ENCODE measurements at regions not wholly inside any gene's neighbourhood (a gene's known extent, or its start where the extent isn't known, plus 50 kb on each side); places are given as distances from the start of the nearest gene placed in this dataset.
"Not testable (repeated sequence)": the region's sequence is repeated elsewhere in the genome, so short reads cannot be mapped to it uniquely, and the experiment has no call there.

DNA sequence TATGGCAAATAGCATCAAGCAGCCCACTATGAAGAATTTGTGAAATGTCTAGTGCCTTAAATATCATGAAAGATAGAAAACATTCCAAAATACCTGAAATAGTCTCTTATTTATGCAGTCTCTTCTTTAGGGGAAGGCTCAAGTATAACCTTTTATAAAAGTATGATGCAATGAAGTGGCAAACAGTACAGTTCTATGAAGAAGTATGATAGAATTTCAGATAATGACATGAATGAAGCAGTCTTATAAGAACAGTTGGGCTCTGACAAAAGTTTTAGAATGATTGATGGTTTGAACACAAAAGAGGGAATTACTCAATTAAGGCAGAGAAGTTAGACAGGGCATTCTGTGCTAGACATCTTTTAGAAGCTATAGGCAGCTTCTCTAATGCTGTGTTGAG is 1791.8 kb upstream of the PIK3C3 start:
- no peak for DNase-seq (ENCODE audit: extremely low spot score)
- no peak overlapping the region for H3K27ac ChIP-seq (ENCODE audit: low read depth)
- H3K36me3 ChIP-seq (ENCODE audit: insufficient read depth), result no peaks in the 10 kb centered on the region
- no peaks in the 10 kb centered on the region for H3K4me1 ChIP-seq (ENCODE audit: insufficient read depth)
- no peak overlapping the region for H3K4me3 ChIP-seq (ENCODE audit: low read depth, low read length)

DNA sequence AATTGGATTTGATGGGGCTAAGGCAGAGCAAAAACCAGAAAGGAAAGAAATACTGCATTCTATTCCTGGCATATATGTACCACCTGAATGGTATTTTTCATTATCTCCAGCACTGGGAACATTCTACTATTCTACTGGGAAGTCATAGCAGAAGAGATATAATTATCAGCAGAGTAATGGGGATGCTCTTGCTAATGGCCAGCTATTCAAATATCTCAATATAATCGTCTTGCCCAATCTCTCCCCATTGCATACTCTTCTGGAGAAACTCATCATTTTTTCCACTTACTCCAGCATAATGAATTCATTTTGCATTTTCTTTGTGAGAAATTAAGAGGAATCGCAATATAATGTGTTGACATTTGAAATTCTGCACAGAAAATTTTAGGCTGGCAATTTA is 1794.7 kb upstream of the PIK3C3 start:
- no peaks in the 10 kb centered on the region for H3K4me1 ChIP-seq (ENCODE audit: insufficient read depth)
- no peak overlapping the region for H3K4me3 ChIP-seq (ENCODE audit: low read depth, low read length)
- 84% methylated on average over 2 of the region's 2 CpGs for WGBS
- DNase-seq (ENCODE audit: extremely low spot score), result no peak
- no peaks in the 10 kb centered on the region for H3K36me3 ChIP-seq (ENCODE audit: insufficient read depth)
- H3K27ac ChIP-seq (ENCODE audit: low read depth), result no peak overlapping the region

DNA sequence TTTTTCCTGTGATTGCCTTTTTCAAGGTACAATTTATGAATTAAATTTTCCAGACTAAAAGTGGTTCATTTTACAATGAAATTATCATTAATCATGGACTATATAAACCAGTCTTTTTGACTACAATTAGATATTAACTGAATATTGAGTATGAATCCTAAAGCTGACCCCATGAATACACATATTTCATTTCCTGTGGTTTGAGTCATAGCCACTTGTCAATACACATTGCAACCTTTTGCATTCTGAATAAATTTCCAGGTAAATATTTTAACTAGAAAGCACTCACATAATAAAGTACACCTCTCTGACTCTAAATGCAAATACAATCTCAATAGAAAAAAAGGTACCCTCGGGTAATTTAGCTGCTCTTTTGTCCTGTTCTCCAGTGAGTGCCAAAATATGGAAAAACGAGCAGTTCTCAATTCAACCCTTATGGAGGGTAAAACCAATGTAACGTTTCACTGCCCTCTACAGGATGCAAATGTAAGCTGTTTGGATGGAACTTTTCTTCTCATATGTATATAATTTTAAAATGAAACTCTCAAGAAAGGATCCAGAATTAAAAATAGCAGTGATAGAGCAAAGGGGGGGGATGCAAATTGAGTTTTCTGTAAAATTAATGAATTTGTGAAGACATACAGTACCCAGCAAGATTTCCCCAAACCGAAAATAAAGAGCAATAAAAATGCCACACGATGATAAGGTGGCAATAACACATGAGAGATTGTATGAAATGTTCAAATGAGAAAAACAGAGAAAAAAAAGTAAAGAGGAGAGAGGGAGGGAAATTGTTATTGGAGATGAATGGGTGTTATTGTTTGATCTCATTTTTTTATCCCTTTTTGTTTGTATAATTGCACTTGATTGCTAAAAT is 1795.7 kb upstream of the PIK3C3 start:
- Histone ChIP-seq H3K27ac (ENCODE audit: low read depth) (no peak overlapping the region), H3K4me1 (ENCODE audit: insufficient read depth) (no peaks in the 10 kb centered on the region), H3K4me3 (ENCODE audit: low read depth, low read length) (no peak overlapping the region), H3K36me3 (ENCODE audit: insufficient read depth) (no peaks in the 10 kb centered on the region)
- no peak for DNase-seq (ENCODE audit: extremely low spot score)
- WGBS, result 20% methylated on average over 5 of the region's 5 CpGs

DNA sequence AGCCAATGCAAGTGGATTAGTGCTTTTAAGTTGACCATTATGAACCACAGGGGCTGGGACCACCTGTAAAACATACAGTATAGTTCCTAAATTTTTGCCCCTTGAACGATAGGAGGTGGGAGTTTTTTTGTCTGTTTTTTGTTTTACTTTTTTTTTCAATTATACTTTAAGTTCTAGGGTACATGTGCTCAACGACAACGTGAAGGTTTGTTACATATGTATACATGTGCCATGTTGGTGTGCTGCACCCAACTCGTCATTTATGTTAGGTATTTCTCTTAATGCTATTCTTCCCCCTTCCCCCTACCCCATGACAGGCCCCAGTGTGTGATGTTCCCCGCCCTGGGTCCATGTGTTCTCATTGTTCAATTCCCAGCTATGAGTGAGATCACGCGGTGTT is 1797.9 kb upstream of the PIK3C3 start:
- Histone ChIP-seq H3K27ac (ENCODE audit: low read depth) (no peak overlapping the region), H3K4me3 (ENCODE audit: low read depth, low read length) (no peak overlapping the region), H3K4me1 (ENCODE audit: insufficient read depth) (no peaks in the 10 kb centered on the region), H3K36me3 (ENCODE audit: insufficient read depth) (no peaks in the 10 kb centered on the region)
- WGBS, result 95% methylated on average over 7 of the region's 7 CpGs
- DNase-seq (ENCODE audit: extremely low spot score), result no peak

DNA sequence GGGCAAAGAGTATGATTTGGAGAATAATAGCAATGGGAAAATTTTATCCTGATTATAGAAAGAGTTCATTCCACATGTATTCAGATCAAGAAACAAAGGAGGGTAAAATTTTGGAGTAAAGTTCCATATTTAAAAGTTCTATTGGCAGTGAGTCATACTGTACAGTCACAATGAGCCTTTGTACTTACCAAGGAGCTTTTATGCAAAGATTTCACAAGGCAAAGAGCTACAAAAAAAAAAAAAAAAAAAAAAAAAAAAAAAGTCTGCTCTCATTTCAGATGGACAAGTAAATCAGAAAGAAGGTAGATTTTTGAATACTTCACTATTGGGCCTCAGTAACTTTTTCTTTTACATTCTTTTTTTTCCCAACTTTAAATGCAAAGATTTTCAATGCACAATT is 1802.2 kb upstream of the PIK3C3 start:
- Histone ChIP-seq H3K4me1 (ENCODE audit: insufficient read depth) (no peaks in the 10 kb centered on the region), H3K36me3 (ENCODE audit: insufficient read depth) (no peaks in the 10 kb centered on the region), H3K4me3 (ENCODE audit: low read depth, low read length) (no peak overlapping the region), H3K27ac (ENCODE audit: low read depth) (no peak overlapping the region)
- no peak for DNase-seq (ENCODE audit: extremely low spot score)

DNA sequence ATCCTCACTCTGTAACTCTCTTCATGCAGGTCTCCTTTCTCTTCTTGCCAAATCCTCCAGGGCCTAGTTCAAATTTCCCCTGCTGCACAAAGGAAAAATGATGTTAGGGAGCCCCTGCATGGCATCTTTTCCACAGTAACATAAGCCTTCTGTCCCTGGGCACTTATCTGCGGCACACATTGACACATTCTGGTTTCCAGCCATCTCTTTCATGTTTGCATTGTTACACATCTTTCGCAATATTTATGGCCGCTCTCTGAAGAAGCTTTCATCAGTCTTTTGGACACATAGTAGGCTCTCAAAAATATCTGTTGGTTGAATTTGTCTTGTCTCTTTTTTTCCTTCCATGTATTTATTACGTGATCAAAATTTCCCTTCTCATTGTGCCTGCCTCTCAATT is 1806.1 kb upstream of the PIK3C3 start:
- WGBS, result 95% methylated on average over 4 of the region's 4 CpGs
- no peak overlapping the region for H3K4me3 ChIP-seq (ENCODE audit: low read depth, low read length)
- H3K4me1 ChIP-seq (ENCODE audit: insufficient read depth), result no peaks in the 10 kb centered on the region
- DNase-seq (ENCODE audit: extremely low spot score), result no peak
- no peak overlapping the region for H3K27ac ChIP-seq (ENCODE audit: low read depth)
- no peaks in the 10 kb centered on the region for H3K36me3 ChIP-seq (ENCODE audit: insufficient read depth)

DNA sequence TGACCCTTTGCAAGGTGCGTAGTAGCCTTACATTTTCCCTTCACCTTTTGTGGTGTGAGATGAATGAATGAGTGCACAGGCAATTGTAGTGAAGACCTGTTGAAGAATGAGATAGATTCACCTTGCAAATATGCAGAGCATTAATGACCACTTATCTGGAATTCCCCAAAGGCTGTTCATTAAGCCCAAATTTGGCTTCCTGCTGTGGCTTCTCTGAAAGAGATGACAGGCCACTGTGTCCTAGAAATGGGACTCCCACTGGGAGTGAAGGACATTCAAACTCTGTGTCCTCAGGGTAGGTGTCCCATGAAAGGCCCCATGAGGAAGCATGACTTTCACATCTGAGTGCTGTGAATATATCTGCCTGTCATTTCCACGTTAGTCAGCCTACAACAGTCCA is 1821.8 kb upstream of the PIK3C3 start:
- no peaks in the 10 kb centered on the region for H3K36me3 ChIP-seq (ENCODE audit: insufficient read depth)
- no peak overlapping the region for H3K4me3 ChIP-seq (ENCODE audit: low read depth, low read length)
- 90% methylated on average over 2 of the region's 2 CpGs for WGBS
- DNase-seq (ENCODE audit: extremely low spot score), result no peak
- no peaks in the 10 kb centered on the region for H3K4me1 ChIP-seq (ENCODE audit: insufficient read depth)
- H3K27ac ChIP-seq (ENCODE audit: low read depth), result no peak overlapping the region

DNA sequence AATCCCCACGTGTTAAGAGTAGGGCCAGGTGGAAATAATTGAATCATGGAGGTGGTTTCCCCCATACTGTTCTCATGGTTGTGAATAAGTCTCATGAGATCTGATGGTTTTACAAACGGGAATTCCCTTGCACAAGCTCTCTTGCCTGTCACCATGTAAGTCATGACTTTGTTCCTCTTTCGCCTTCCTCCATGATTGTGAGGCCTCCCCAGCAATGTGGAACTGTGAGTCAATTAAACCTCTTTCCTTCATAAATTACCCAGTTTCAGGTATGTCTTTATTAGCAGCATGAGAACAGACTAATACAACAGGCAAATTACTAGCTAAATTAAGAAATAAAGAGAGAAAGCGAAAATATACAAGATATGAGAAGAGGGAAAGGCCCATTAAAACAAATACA is 1822.6 kb upstream of the PIK3C3 start:
- WGBS, result 85% methylated on average over 4 of the region's 4 CpGs
- not testable (repeated sequence) for H3K4me3 ChIP-seq (ENCODE audit: low read depth, low read length); DNase-seq (ENCODE audit: extremely low spot score); H3K36me3 ChIP-seq (ENCODE audit: insufficient read depth); H3K27ac ChIP-seq (ENCODE audit: low read depth); H3K4me1 ChIP-seq (ENCODE audit: insufficient read depth)

DNA sequence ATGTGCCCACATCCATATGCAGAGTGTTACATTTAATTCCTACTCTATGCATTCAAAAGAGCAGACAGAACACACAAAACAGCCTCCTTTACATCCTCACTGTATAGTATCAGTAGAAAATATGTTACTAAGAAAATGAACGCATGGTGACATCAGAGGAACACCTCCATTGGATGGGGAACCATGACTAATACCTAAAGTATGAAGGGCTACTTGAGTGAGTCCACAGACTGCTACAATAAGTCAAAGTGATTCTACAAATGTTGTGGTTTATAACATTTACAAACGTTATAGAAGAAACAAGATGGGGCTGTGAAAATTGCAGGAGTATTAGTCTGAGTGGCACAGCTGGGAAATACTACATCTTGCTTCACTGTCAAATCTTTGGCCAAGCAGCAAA is 1830.9 kb upstream of the PIK3C3 start:
- Histone ChIP-seq H3K36me3 (ENCODE audit: insufficient read depth) (no peaks in the 10 kb centered on the region), H3K4me3 (ENCODE audit: low read depth, low read length) (no peak overlapping the region), H3K27ac (ENCODE audit: low read depth) (no peak overlapping the region), H3K4me1 (ENCODE audit: insufficient read depth) (no peaks in the 10 kb centered on the region)
- DNase-seq (ENCODE audit: extremely low spot score), result no peak
- 64% methylated on average over 2 of the region's 2 CpGs for WGBS

DNA sequence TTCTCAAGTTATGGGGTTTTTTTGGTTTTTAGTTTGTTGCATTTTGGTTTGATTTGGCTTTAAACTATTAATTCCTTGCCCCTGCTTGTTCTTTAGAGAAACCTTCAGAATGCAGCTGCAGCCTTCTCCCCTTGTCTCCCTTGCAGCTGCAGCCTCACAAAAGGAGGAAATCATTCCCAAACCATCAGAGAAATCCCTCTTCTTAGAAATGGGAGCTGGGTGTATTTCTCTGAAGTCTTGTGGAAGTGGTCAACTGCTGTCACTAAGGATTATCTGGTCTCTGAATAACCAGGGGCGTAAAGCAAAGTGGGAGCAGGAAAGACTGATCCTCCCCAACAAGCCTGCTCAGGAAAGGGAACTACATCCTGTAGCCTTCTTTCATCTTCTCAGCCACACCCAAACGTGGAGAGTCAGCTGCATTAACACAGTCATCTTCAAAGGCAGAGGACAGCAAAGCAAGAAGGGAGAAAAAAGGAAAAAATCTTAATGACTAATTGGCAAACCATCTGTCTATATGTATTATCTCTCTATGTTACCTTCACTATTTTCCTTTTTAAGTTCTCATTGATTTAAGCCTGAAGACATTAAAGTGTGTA is 1834.1 kb upstream of the PIK3C3 start:
- Histone ChIP-seq H3K36me3 (ENCODE audit: insufficient read depth) (no peaks in the 10 kb centered on the region), H3K27ac (ENCODE audit: low read depth) (no peak overlapping the region), H3K4me1 (ENCODE audit: insufficient read depth) (no peaks in the 10 kb centered on the region), H3K4me3 (ENCODE audit: low read depth, low read length) (no peak overlapping the region)
- WGBS, result 44% methylated on average over 2 of the region's 2 CpGs
- no peak for DNase-seq (ENCODE audit: extremely low spot score)

DNA sequence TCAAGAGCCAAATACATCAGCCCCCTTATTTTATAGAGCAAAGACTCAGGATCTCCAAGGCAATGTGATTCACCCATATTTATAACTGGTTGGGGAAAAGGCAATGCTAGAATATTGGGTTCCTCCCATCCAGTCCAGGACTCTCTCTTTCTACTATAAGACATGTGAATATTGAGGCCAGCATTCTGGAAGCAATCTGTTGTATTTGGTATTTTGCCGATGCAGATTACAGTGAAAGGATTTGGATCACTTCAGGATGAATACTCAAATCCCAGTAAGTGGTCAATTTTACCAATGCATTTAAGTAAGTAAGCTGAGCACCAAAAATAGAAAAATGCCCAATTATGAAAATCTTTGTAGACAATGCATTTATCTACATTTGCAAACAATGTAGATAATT is 1834.7 kb upstream of the PIK3C3 start:
- Histone ChIP-seq H3K4me1 (ENCODE audit: insufficient read depth) (no peaks in the 10 kb centered on the region), H3K36me3 (ENCODE audit: insufficient read depth) (no peaks in the 10 kb centered on the region), H3K4me3 (ENCODE audit: low read depth, low read length) (no peak overlapping the region), H3K27ac (ENCODE audit: low read depth) (no peak overlapping the region)
- WGBS, result 87% methylated on average over 1 of the region's 1 CpG
- DNase-seq (ENCODE audit: extremely low spot score), result no peak

DNA sequence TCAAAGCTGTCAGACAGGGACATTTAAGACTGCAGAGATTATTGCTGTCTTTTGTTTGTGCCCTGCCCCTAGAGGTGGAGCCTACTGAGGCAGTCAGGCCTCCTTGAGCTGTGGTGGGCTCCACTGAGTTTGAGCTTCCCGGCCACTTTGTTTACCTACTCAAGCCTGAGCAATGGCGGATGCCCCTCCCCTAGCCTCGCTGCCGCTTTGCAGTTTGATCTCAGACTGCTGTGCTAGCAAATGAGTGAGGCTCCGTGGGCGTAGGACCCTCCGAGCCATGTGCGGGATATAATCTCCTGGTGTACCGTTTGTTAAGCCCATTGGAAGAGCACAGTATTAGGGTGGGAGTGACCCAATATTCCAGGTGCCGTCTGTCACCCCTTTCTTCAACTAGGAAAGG is 1835.5 kb upstream of the PIK3C3 start:
- H3K27ac ChIP-seq (ENCODE audit: low read depth); H3K36me3 ChIP-seq (ENCODE audit: insufficient read depth); H3K4me1 ChIP-seq (ENCODE audit: insufficient read depth); DNase-seq (ENCODE audit: extremely low spot score); H3K4me3 ChIP-seq (ENCODE audit: low read depth, low read length): not testable (repeated sequence)
- 70% methylated on average over 10 of the region's 10 CpGs for WGBS

DNA sequence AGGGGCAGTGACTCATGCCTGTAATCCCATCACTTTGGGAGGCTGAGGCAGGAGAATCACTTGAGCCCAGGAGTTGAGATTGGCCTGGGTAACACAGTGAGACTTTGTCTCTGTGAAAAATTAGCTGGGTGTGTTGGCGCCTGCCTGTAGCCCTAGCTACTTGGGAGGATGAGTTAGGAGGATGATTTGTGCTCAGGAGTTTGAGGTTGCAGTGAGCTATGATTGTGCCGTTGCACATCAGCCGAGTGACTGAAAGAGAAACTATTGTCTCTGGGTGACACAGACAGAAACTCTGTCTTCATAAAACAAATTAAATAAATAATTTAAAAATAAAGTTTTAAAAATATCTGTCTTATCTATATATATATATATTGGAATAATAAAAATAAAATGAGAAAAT is 1844.6 kb upstream of the PIK3C3 start:
- Histone ChIP-seq H3K36me3 (ENCODE audit: insufficient read depth) (no peaks in the 10 kb centered on the region), H3K27ac (ENCODE audit: low read depth) (no peak overlapping the region), H3K4me3 (ENCODE audit: low read depth, low read length) (no peak overlapping the region), H3K4me1 (ENCODE audit: insufficient read depth) (no peaks in the 10 kb centered on the region)
- DNase-seq (ENCODE audit: extremely low spot score), result no peak
- WGBS, result 95% methylated on average over 3 of the region's 3 CpGs

DNA sequence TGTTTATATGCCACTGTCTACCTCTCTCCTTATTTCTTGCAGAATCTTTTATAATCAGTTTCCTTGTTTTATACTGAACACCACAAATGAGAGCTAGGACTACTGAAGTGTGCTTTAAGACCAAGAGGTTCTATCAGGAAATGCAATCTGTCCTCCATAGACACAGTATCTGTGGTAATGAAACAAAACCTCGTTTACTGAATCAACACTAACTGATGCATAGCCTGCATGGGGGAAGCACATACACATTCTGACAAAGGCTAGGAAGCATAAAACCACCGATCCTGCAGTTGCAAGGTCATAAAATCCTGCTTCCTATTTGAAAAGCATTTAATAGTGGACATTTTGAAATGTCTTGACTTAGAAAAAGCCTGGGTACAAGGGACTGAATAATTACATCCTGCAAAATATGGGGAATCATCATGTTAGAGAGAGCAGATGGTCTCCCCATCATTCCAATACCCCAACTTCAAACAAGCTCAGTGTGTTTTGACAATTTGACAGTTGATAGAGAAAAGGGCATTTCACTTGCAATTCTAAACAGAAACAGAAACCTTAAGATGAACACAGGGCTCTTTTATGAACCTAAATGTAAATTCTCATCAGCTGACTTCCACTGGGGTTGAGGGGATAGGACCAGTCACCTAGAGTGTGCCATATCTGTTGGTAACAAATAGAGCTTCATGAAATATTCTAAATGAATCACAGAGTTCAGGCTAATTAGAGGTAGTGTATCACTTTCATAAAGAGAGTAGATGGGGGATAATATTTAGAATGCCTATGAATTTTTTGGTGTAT is 1845.6 kb upstream of the PIK3C3 start:
- WGBS, result 39% methylated on average over 2 of the region's 2 CpGs
- Histone ChIP-seq H3K4me3 (ENCODE audit: low read depth, low read length) (no peak overlapping the region), H3K36me3 (ENCODE audit: insufficient read depth) (no peaks in the 10 kb centered on the region), H3K4me1 (ENCODE audit: insufficient read depth) (no peaks in the 10 kb centered on the region), H3K27ac (ENCODE audit: low read depth) (no peak overlapping the region)
- no peak for DNase-seq (ENCODE audit: extremely low spot score)
